Smooth muscle cell (in vitro differentiated cells): ENCODE measurements at regions not wholly inside any gene's neighbourhood (a gene's known extent, or its start where the extent isn't known, plus 50 kb on each side); places are given as distances from the start of the nearest gene placed in this dataset.
"Not testable (repeated sequence)": the region's sequence is repeated elsewhere in the genome, so short reads cannot be mapped to it uniquely, and the experiment has no call there.

Experiments used
- DNase-seq: peaks from one replicate; lab custom pipeline; 2025; ENCODE audit not compliant: unreplicated experiment; lab: John Stamatoyannopoulos, UW
- H2AFZ ChIP-seq: fragments of 200-600 bp; sonication (generic); 2 replicates; pipeline ENCODE4 v1.6.0; 2016; ENCODE audit warnings: antibody characterized with exemption, low read depth, mild to moderate bottlenecking
- H3F3A ChIP-seq: fragments of 200-600 bp; sonication (generic); 2 replicates; pipeline ENCODE4 v1.6.0; 2017; ENCODE audit warnings: antibody characterized with exemption, low read depth
- H3K27ac ChIP-seq: fragments of 200-600 bp; sonication (generic); 2 replicates; pipeline ENCODE4 v1.5.1; 2016; ENCODE audit warnings: low read depth, mild to moderate bottlenecking
- H3K27me3 ChIP-seq: fragments of 200-600 bp; sonication (generic); 2 replicates; pipeline ENCODE4 v1.6.1; 2016; ENCODE audit warnings: low read depth, mild to moderate bottlenecking
- H3K36me3 ChIP-seq: fragments of 200-600 bp; sonication (generic); 2 replicates; pipeline ENCODE4 v1.5.1; 2016; ENCODE audit warnings: low read depth
- H3K4me1 ChIP-seq: fragments of 200-600 bp; sonication (generic); 2 replicates; pipeline ENCODE4 v1.5.1; 2016; ENCODE audit warnings: low read depth
- H3K4me2 ChIP-seq: fragments of 200-600 bp; sonication (generic); 2 replicates; pipeline ENCODE4 v1.6.0; 2016; ENCODE audit warnings: mild to moderate bottlenecking
- H3K4me3 ChIP-seq: fragments of 200-600 bp; sonication (generic); 2 replicates; pipeline ENCODE4 v1.5.1; 2016; ENCODE audit warnings: mild to moderate bottlenecking
- H3K79me2 ChIP-seq: fragments of 200-600 bp; sonication (generic); 2 replicates; pipeline ENCODE4 v1.6.0; 2016; ENCODE audit warnings: low read depth, mild to moderate bottlenecking
- H3K9ac ChIP-seq: fragments of 200-600 bp; sonication (generic); 2 replicates; pipeline ENCODE4 v1.6.0; 2016; ENCODE audit warnings: low read depth
- H3K9me3 ChIP-seq: fragments of 200-600 bp; sonication (generic); replicated peaks from 2 replicates; pipeline ENCODE4 v1.5.1; 2016; ENCODE audit warnings: low read depth
- H4K20me1 ChIP-seq: fragments of 200-600 bp; sonication (generic); 2 replicates; pipeline ENCODE4 v1.6.0; 2016; ENCODE audit warnings: low read depth
- CTCF ChIP-seq: fragments of 200-600 bp; sonication (generic); IDR thresholded peaks from 2 replicates; pipeline ENCODE4 v1.5.1; 2017; ENCODE audit warnings: borderline replicate concordance, mild to moderate bottlenecking, antibody characterized with exemption; ENCODE audit not compliant: insufficient read depth, poor library complexity, severe bottlenecking
- WGBS: methylation state at CpG from one replicate; pipeline ENCODE4 v1.1.7; 2016; ENCODE audit warnings: low lambda C conversion rate; 5-methylcytosine and 5-hydroxymethylcytosine counted together

- Histone ChIP-seq H3K4me2 (no peak overlapping the region), H3K9ac (no peak overlapping the region), H3K36me3 (no peaks in the 10 kb centered on the region), H2AFZ (no peak overlapping the region), H3K9me3 (peaks cover 5% of the 10 kb centered on the region), H3K4me3 (no peak overlapping the region), H3K27me3 (no peaks in the 10 kb centered on the region), H4K20me1 (no peaks in the 10 kb centered on the region), H3K27ac (no peak overlapping the region), H3F3A (no peaks in the 10 kb centered on the region), H3K4me1 (no peaks in the 10 kb centered on the region), H3K79me2 (no peaks in the 10 kb centered on the region)
- no peak for TF ChIP-seq CTCF
- DNase-seq: no peak
Observed at GRCh38 chr7:113582471-113582870, 336.3 kb downstream of the PPP1R3A start.

- H4K20me1 ChIP-seq, H3K4me1 ChIP-seq, H3K4me2 ChIP-seq, H3K79me2 ChIP-seq, H3K4me3 ChIP-seq, H3K27ac ChIP-seq, H3K9me3 ChIP-seq, H3F3A ChIP-seq, H3K27me3 ChIP-seq, H2AFZ ChIP-seq, H3K36me3 ChIP-seq, H3K9ac ChIP-seq, DNase-seq: not testable (repeated sequence)
- WGBS: 80% methylated on average over 8 of the region's 8 CpGs
Observed at GRCh38 chr7:113563257-113563656, 355.6 kb downstream of the PPP1R3A start.

- Histone ChIP-seq H3K79me2 (no peaks in the 10 kb centered on the region), H3K27ac (no peak overlapping the region), H4K20me1 (no peaks in the 10 kb centered on the region), H3K36me3 (no peaks in the 10 kb centered on the region), H3K4me1 (no peaks in the 10 kb centered on the region), H3K4me2 (no peak overlapping the region), H3K4me3 (no peak overlapping the region), H3K9me3 (peaks cover 4% of the 10 kb centered on the region), H3K9ac (no peak overlapping the region), H2AFZ (no peak overlapping the region), H3K27me3 (no peaks in the 10 kb centered on the region), H3F3A (no peaks in the 10 kb centered on the region)
- no peak for TF ChIP-seq CTCF
- WGBS: 72% methylated on average over 1 of the region's 1 CpG
- no peak for DNase-seq
Observed at GRCh38 chr7:113562801-113563200, 356.0 kb downstream of the PPP1R3A start.

- DNase-seq: no peak
- Histone ChIP-seq H3K9me3 (peaks cover 4% of the 10 kb centered on the region), H3K27me3 (no peaks in the 10 kb centered on the region), H3K4me2 (no peak overlapping the region), H3K4me3 (no peak overlapping the region), H3K9ac (no peak overlapping the region), H3K4me1 (no peaks in the 10 kb centered on the region), H4K20me1 (no peaks in the 10 kb centered on the region), H3F3A (no peaks in the 10 kb centered on the region), H3K36me3 (no peaks in the 10 kb centered on the region), H3K79me2 (no peaks in the 10 kb centered on the region), H3K27ac (no peak overlapping the region), H2AFZ (no peak overlapping the region)
- TF ChIP-seq CTCF: no peak
Observed at GRCh38 chr7:113562242-113562641, 356.6 kb downstream of the PPP1R3A start.
